ENCODE measurements at regions not wholly inside any gene's neighbourhood (a gene's known extent, or its start where the extent isn't known, plus 50 kb on each side); places are given as distances from the start of the nearest gene placed in this dataset.

GRCh38 chr18:8458546-8459215, 150.6 kb upstream of the RAB12 start:
- no peak for DNase-seq

DNA sequence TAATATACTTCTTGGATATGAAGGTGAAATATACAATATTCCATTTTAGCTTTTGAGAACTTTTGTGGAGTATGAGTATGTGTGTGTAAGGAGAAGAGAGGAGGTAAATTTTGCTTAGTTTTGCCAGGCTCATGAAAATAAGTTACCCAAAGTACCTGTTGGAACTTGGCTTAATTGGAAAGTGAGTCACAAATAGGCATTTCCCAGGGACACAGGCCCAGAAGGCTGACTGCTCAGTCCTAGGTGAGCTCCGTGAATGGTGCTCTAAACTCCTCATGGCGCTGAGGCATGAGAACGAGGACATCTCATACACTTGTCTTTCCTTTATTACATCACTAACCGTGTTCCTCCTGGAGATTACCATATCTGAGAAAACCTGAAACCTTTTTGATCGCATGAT, 148.5 kb upstream of the RAB12 start:
- no peak for DNase-seq

- no peak for DNase-seq
These were observed 147.7 kb upstream of the RAB12 start for GRCh38 chr18:8461544-8461943.

DNA sequence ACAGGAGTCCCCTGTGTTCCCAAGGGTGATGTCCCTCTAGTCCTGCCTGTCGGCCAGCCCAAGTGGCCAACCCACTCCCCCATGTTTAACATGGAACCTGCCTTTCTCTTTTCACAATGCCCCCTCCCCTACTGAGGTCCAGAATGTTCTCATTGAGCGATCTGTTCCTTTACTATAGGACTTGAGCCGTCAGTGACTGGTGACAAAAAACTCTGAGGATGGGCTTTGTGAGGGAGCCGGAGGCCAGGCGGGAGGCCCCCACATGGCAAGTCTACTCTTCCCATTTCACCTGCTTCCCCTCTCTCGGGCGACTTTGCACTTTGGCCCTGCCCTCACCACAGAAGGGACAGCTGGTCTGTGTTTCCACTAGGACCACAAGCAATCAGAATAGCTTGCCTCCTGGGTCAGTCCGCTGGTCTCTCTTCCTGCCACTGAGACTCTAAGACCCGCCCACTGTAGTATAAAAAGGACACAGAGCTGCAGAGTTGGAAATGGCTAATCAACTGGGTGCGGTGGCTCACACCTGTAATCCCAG, 146.5 kb upstream of the RAB12 start:
- DNase-seq: no peak

DNA sequence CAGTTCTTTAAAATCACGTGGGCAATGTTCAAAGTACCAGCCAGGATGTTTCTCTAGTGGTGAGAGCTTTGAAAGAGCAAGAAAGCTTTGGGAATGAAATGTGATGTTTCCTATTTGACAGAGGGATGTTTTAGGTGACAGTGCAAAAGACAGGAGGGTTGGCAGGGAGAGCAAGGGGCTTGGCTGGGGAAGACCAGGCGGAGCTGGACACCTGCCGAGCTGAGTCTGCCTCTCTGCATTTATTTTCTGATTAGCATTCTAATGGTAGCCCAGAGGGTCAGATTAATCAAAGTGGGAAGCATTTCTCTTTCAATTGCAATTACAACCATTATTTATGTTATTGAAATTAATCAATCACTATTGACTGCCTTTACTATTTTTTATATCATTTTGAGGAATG, 145.4 kb upstream of the RAB12 start:
- DNase-seq: no peak

DNA sequence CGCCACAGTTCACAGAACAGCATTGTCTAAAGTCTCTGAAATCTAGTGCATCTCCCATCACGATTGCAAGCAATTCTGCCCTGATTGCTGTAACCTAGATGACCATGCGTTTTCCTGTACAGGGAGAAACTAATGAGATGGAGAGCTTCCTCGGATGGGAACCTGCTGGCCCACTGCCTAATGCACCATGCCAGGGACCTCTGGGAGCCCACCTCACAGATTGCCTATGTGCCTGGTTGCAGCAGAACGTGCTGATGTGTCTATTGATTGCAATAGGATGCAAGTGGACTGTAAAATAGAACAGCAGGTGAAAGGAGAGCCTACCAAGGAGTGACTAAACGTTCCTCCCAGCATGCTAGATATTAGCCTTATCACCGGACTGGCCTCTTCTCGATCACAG, 141.0 kb upstream of the RAB12 start:
- peak; percentile 68 for DNase-seq

DNA sequence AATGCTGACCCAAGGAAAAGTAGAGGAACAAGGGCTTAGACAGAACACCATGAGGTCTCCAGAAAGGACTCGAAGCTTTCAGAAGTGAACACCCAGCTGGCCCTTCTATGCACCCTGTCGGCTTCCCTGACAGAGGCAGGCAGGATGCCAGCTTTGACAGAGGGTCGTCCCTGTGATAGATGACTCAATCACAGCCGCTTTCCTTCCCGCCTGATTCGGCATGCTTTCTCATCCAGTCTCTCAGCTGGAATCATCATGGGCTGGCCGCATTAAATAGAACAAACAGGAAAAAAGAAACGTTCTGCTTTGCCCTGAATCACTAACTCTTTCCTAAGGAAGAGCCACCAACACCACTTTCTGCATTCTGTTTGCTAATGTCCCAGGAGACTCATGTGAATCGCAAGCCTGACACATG, 140.3 kb upstream of the RAB12 start:
- DNase-seq: peak; percentile 68

DNA sequence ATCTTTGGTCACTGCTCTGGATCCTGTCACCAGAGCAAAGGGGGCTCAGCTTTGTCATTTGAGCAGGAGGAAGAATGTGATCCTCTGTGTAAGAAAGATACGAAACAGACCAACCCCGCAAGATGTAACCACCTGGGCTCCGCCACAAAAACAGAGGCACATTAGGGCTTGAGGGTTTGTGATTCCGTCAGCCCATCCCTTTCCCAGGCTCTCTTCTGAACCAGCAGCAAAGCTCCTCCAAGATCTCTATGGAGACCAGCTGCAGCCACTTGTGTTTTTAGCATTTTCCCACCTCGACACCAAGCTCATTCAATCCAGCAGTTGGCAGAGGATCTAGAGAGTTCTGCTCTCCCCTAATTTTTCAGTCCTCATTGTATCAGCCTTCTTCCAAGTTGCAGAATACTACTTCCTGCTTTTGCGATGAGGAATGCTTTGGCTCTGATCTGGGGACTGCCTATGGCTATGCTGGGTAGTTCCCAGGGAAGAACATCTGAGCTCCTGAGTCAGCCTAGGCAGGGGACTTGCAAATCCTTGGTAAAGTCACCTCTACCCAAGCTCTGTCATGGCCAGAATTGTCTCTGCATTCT, 139.6 kb upstream of the RAB12 start:
- DNase-seq: peak; percentile 45

GRCh38 chr18:8471372-8471771, 137.9 kb upstream of the RAB12 start:
- DNase-seq: no peak

DNA sequence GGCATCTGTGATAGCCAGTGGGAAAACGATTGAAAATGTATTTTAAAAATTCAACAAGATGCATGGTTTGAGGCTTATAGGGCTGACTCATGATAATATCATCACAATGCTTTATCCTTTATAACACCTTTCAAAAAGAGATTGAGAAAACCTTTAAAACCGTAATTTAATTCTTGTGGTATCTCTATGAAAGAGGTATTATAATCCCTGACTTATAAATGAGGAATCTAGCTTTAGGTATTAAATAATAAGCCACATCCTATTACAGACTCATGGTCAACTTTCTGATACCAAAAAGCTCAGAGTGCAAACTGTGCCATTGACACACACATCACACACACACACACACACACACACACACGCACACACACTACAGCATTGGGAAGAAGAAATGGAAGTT, 134.6 kb upstream of the RAB12 start:
- no peak for DNase-seq

DNA sequence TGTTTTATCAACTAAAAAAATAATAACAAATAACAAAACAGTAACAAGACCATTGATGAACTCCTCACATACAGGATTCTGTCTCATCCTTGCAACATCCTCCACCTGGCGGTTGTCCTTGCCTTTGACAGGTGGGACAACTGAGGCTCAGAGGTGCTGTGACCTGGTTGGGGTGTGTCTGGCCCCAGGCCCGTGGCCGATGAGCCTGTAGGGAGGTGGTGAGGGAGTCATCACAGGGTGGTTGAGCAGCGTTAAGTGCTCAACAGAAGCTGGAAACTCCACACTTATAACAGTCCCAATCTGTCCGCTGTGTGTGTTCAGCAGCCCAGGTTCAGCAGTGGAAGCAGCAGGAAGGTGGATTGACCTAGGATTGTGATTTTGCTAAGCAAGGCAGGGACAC, 131.6 kb upstream of the RAB12 start:
- no peak for DNase-seq

DNA sequence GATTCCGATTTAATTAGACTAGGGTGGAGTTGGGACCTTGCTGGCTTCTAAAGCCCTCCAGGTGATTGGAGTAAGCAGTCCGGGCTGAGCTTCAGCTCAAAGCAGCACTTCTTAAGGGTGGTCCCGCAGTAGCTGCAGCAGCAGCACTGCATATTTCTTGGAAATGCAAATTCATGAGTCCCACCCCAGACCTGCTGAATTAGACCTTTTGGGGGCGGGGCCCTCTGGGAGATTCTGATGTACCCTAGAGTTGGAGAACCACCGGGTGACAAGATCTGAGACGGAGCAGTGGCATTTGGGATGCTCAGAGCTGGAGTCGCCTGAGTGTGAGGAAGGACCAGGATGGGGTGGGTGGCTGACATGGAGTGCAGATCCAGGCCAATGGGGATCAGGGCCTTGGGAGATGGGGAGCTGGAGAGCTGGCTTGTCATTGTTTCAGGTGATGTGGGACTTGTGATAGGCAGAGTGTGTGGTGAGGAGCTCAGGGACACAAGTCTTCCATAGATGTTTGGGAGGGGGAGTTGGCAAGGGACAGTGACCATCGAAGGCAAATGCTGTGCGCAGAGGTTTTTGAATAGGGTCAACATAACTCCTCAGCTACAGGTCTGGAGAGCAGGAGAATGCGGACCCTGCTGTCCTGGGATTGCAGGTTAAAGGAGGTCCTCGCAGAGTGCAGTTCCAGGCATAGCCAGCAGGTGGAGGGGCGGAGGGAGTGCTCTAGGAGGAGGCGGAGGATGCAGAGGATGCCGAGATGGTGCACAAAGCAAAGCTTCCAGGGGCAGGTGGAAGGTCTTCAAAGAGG, 130.9 kb upstream of the RAB12 start:
- peak; percentile 86 for DNase-seq

DNA sequence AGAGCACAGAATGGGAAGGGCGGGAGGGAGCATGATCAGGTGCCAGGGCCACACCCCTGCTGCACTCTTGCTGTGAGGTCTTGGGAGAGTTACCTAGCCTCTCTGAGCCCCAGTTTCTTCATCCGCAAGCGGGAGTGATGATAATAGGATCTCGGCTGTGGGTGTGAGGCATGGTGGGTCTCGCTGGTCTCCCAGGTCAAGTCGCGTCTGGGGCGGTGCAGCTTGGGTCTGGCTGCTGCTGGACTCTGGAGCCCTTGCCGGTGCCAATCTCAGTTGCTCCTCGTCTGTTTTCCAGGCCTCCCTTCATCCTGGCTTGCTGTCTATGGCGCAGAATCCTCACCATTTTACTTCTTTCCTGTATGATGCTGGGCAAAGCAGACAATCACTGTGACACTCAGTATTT, 130.3 kb upstream of the RAB12 start:
- DNase-seq: no peak

DNA sequence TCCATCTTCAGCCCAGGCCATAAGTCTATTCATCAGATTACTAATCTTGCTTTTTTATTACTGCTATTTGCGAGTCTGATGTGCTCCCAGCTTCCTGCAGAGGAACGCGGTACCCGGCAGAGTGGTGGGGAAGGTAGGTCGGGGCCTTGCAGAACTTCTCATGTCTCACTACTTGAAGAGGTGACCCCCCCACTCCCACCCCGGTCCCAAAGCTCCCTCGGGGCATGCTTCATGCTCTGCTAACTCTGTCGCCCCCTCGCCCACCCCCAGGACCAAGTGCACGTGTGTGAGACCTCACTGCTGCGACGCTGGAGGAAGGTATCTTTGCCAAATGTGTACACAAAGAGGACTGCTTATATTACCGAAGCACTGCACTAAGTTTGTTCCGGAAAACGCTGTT, 129.4 kb upstream of the RAB12 start:
- DNase-seq: no peak

GRCh38 chr18:8480506-8481328, 128.5 kb upstream of the RAB12 start:
- peak; percentile 84 for DNase-seq

- DNase-seq: no peak
These were observed 124.3 kb upstream of the RAB12 start for GRCh38 chr18:8484951-8485350.

GRCh38 chr18:8489761-8490160, 119.5 kb upstream of the RAB12 start:
- DNase-seq: no peak

- no peak for DNase-seq
These were observed 117.7 kb upstream of the RAB12 start for GRCh38 chr18:8491516-8491915.

DNA sequence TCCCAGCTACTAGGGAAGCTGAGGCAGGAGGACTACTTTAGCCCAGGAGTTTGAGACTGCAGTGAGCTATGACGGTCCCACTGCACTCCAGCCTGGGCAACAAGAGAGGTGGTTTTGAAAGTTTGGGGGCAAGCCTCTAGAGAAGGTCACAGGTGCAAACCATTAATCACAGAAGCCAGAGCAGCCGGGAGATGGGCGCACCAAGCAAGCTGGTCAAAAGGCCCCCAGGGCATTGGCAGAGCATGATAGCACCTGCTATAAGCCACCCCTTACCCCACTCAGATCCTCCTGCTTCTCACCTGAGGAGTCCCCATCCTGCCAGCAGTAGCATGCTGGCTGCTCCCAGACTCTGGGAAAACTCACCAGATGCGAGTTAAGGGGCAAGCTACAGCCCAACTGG, 116.1 kb upstream of the RAB12 start:
- DNase-seq: no peak

DNA sequence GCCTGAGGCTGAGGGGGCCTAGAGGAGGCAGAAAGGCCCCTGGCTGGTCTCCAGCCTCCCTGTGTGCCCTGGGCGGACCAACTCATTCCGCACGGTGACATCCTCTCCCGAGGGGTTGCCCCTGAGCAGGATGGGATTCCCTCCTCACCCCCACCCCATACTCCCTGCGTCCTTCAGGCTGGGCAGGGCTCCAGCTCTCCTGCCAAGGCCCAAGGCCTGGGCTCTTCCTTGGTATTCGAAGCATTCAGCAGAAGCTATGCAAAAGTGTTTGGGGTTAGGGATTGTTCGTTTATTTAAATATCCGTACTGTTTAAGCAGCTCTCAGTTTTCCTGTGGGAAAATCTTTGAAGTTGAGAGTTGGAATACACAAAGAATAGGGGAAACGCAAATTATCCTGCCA, 113.1 kb upstream of the RAB12 start:
- DNase-seq: no peak

DNA sequence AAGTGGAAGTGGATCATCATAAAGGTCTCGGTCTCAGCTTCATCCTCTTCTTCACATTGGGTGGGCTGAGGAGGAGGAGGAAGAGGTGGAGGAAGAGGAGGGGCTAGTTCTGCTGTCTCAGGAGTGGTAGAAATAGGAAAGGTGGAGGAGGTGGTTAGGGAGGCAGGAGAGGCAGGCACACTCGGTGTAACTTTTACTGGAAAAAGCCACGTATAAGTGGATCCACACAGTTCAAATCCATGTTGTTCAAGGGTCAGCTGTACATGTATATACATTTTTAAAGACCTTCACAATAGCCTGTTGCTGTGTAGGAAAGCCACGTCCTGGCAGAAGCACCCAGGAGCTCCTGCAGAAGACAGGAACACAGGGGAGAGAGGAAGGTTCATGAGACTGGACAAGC, 110.3 kb upstream of the RAB12 start:
- no peak for DNase-seq

GRCh38 chr18:8499810-8500675, 109.2 kb upstream of the RAB12 start:
- DNase-seq: peak; percentile 62
